NT2/D1 (cell line): ENCODE measurements at regions not wholly inside any gene's neighbourhood (a gene's known extent, or its start where the extent isn't known, plus 50 kb on each side); places are given as distances from the start of the nearest gene placed in this dataset.

Source experiments
- SUZ12 ChIP-seq: IDR thresholded peaks from 2 replicates; pipeline ENCODE4 v1.6.1; 2011; ENCODE audit not compliant: insufficient read length, insufficient read depth; ENCODE audit errors: extremely low read depth
- ZNF274 ChIP-seq: IDR thresholded peaks from 2 replicates; pipeline ENCODE4 v1.6.1; 2011; ENCODE audit warnings: mild to moderate bottlenecking, low read depth, low read length

GRCh38 chr2:49640630-49641029 is 486.3 kb upstream of the FSHR start:
- TF ChIP-seq ZNF274 (no peak), SUZ12 (no peak)
